Upper lobe of right lung (tissue), 1 donor: ENCODE measurements at regions not wholly inside any gene's neighbourhood (a gene's known extent, or its start where the extent isn't known, plus 50 kb on each side); places are given as distances from the start of the nearest gene placed in this dataset.
"Not testable (repeated sequence)": the region's sequence is repeated elsewhere in the genome, so short reads cannot be mapped to it uniquely, and the experiment has no call there.

Experiments
- ATAC-seq: fragments of 200-7000 bp; cut with Tn5 transposase; one replicate; pipeline ENCODE4 v1.9.1; 2020; ENCODE audit warnings: mild to moderate bottlenecking, moderate library complexity
- DNase-seq: peaks from one replicate; pipeline ENCODE4 v3.0.0-alpha.2; 2020
- H3K27ac ChIP-seq: fragments of 200-600 bp; one replicate; pipeline ENCODE4 v1.8.0; 2022
- H3K27me3 ChIP-seq: fragments of 200-600 bp; one replicate; pipeline ENCODE4 v1.8.0; 2022; ENCODE audit warnings: mild to moderate bottlenecking
- H3K36me3 ChIP-seq: fragments of 200-600 bp; one replicate; pipeline ENCODE4 v1.8.0; 2022
- H3K4me1 ChIP-seq: fragments of 200-600 bp; one replicate; pipeline ENCODE4 v1.8.0; 2022
- H3K4me3 ChIP-seq: fragments of 200-600 bp; one replicate; pipeline ENCODE4 v1.8.0; 2022; ENCODE audit warnings: mild to moderate bottlenecking
- H3K9me3 ChIP-seq: fragments of 200-600 bp; one replicate; pipeline ENCODE4 v1.8.0; 2022
- intact Hi-C: fragments of 100-400 bp; cut with DNase I; formaldehyde crosslinking; loops from one replicate; pipeline ENCODE4 v1.11.0; 2022
- TF ChIP-seq, protein P1 (sequence below): fragments of 200-600 bp; IDR thresholded peaks from one replicate; pipeline ENCODE4 v1.8.0; 2022; ENCODE audit warnings: antibody characterized with exemption
- donor health status: DM: no; HTN: yes; CAD: no; lungs with severe emphysema.

GRCh38 chr1:22208973-22209378, 66.1 kb upstream of the WNT4 start:
- Histone ChIP-seq H3K4me3 (no peak overlapping the region), H3K9me3 (no peaks in the 10 kb centered on the region), H3K27ac (no peak overlapping the region), H3K36me3 (no peaks in the 10 kb centered on the region), H3K27me3 (peaks cover 58% of the 10 kb centered on the region), H3K4me1 (peaks cover 9% of the 10 kb centered on the region)
- no peak for ATAC-seq
- DNase-seq = no peak
- TF ChIP-seq, protein P1, sequence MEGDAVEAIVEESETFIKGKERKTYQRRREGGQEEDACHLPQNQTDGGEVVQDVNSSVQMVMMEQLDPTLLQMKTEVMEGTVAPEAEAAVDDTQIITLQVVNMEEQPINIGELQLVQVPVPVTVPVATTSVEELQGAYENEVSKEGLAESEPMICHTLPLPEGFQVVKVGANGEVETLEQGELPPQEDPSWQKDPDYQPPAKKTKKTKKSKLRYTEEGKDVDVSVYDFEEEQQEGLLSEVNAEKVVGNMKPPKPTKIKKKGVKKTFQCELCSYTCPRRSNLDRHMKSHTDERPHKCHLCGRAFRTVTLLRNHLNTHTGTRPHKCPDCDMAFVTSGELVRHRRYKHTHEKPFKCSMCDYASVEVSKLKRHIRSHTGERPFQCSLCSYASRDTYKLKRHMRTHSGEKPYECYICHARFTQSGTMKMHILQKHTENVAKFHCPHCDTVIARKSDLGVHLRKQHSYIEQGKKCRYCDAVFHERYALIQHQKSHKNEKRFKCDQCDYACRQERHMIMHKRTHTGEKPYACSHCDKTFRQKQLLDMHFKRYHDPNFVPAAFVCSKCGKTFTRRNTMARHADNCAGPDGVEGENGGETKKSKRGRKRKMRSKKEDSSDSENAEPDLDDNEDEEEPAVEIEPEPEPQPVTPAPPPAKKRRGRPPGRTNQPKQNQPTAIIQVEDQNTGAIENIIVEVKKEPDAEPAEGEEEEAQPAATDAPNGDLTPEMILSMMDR = no peak
- intact Hi-C loops = no loop called here

DNA sequence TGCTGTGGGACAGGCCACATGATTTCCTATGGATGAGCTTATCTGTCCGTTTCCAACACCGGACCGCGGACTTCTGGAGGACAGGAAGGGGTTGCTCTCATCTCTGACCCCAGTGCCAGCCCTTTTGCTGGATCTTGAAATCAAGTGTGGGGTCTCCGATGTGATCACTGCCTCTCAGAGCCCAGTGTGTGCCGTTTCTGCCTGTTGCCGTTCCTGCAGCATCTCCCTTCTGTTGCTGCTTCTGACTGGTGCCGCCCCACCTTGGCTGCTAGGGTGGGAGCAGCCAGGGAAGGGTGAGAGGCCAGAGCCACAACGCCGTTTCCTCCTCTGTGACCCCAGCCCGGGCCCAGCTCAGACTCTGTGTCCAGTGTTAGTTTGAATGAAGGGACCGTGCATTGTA, 67.3 kb upstream of the WNT4 start:
- peaks cover 4% of the 10 kb centered on the region for H3K4me1 ChIP-seq
- no peak for DNase-seq
- TF ChIP-seq, protein P1 = no peak
- ATAC-seq = no peak
- no peak overlapping the region for H3K4me3 ChIP-seq
- peaks cover 62% of the 10 kb centered on the region for H3K27me3 ChIP-seq
- intact Hi-C loops = no loop called here
- H3K36me3 ChIP-seq = no peaks in the 10 kb centered on the region
- no peaks in the 10 kb centered on the region for H3K9me3 ChIP-seq
- no peak overlapping the region for H3K27ac ChIP-seq

DNA sequence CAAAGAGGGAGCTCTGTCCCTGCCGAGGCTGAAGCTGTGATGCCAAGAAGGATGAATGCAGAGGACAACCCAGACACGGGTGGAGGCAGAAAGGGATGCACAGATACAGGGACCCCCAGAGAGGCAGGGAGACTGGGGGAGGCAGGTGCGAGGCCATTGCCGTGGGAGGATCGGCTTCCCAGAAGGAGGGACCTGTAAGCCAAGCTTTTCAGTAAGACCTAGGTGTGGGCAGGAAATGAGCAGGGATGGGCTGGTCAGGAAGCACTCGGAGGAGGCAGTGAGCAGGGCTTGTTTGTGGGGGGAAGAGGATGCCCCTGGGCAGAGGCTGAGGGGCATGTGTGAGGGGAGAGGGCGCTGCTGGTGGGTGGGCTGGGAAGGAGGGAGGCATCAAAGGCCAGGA, 67.7 kb upstream of the WNT4 start:
- no peaks in the 10 kb centered on the region for H3K9me3 ChIP-seq
- TF ChIP-seq, protein P1 = no peak
- no peaks in the 10 kb centered on the region for H3K36me3 ChIP-seq
- H3K27ac ChIP-seq = no peak overlapping the region
- intact Hi-C loops = no loop called here
- H3K4me3 ChIP-seq = no peak overlapping the region
- ATAC-seq (no peak), DNase-seq (no peak)
- H3K27me3 ChIP-seq = peaks cover 62% of the 10 kb centered on the region
- no peaks in the 10 kb centered on the region for H3K4me1 ChIP-seq

DNA sequence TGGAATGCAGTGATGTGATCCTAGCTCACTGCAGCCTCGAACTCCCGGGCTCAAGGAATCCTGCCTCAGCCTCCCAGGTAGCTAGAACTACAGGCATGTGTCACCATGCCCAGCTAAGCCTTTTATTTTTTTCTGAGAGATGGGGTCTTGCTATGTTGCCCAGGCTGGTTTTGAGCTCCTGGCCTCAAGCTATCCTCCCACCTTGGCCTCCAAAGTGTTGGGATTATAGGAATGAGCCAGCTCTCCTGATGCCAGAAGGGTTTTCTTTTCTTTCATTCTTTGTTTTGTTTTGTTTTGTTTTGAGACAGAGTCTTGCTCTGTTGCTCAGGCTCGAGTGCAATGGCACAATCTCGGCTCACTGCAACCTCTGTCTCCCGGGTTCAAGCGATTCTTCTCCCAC, 68.6 kb upstream of the WNT4 start:
- H3K4me3 ChIP-seq, intact Hi-C loops, DNase-seq, H3K36me3 ChIP-seq, ATAC-seq, H3K27ac ChIP-seq, H3K9me3 ChIP-seq, H3K4me1 ChIP-seq: not testable (repeated sequence)
- peaks cover 62% of the 10 kb centered on the region for H3K27me3 ChIP-seq

DNA sequence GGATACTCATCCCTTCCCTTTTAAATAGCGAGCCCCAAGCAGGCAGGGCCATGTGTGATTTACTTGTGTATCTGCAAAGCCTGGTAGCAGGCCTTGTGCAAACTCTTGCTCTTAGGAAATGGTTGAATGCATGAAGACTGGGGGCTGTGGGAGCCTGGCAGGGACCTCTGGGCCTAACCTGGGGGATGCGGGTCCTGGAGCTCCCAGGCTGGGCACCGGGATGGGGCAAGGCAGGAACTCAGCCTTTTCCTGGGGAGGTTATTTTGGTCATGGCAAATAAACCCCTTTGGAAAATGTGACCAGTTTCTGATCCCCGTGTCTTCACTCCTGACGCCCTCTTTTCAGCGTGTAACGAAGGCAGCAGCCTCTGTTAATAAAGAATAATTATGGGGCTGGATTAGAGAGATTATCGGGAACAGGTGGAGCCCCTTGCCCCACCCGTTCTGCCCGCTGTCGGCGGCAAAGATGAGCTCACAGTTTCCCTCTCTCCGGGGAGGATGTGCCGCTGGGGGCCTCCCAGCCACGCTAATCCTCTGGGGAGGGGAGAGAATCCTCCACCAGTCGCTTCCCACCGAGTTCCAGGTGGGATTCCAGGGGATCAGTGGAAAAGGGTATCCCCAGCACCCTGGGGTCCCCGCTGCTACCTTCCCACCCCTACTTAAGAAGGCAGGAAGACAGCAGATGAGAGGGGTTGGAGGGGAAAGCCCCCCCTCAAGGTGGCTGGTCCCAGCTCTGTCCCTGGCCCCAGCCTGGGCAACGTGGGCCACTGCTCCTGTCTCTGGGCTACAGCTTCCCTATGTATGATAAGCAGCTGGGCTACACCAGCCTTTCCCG, 69.7 kb upstream of the WNT4 start:
- TF ChIP-seq, protein P1 = no peak
- intact Hi-C loops = no loop called here
- no peak for DNase-seq
- Histone ChIP-seq H3K27ac (no peak overlapping the region), H3K4me3 (no peak overlapping the region), H3K4me1 (no peaks in the 10 kb centered on the region), H3K36me3 (no peaks in the 10 kb centered on the region), H3K27me3 (peaks cover 62% of the 10 kb centered on the region), H3K9me3 (no peaks in the 10 kb centered on the region)
- ATAC-seq = no peak

DNA sequence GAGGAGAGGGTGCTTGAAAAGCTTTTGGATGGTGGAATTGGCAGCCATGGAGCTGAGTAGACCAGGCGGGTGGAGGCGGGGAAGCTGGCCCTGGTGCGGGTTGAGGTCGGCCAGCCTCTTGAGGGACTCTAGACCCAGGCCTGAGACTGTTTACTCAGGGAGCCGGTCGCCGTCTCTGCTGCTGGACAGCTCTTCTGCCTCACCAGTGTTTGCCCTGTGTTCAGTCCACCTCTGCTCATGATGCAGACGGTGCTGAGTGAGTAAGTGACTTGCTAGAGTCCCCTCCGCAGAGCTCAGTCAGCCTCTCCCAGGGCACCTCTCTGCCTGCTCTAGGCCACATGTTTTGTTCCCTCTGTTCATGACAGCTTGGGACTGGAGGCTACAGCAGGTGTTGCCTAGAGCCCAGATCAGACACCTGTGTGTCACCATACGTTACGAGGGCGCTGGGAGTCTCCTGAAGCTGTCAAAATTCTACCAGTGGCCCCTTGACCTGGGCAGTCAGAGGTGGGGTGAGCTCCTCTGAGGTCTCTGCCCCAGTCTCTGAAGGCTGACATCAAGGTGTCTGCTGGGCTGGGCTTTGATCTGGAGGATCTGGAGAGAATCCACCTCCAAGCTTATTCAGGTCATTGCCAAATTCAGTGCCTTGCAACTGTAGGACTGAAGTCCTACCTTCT, 73.5 kb upstream of the WNT4 start:
- H3K27me3 ChIP-seq = peaks cover 26% of the 10 kb centered on the region
- H3K27ac ChIP-seq = no peak overlapping the region
- intact Hi-C loops = no loop called here
- DNase-seq (peak; percentile 77), ATAC-seq (peak; percentile 85)
- TF ChIP-seq, protein P1 = no peak
- H3K4me1 ChIP-seq = no peaks in the 10 kb centered on the region
- no peak overlapping the region for H3K4me3 ChIP-seq
- no peaks in the 10 kb centered on the region for H3K36me3 ChIP-seq
- no peaks in the 10 kb centered on the region for H3K9me3 ChIP-seq
